GM21381 (cell line): ENCODE measurements at regions not wholly inside any gene's neighbourhood (a gene's known extent, or its start where the extent isn't known, plus 50 kb on each side); places are given as distances from the start of the nearest gene placed in this dataset.
"Not testable (repeated sequence)": the region's sequence is repeated elsewhere in the genome, so short reads cannot be mapped to it uniquely, and the experiment has no call there.

Source experiments
- ATAC-seq: cut with Tn5 transposase; IDR thresholded peaks from one replicate; pipeline ENCODE4 v1.9.1; 2021; ENCODE audit warnings: mild to moderate bottlenecking, moderate library complexity; ENCODE audit not compliant: unreplicated experiment

DNA sequence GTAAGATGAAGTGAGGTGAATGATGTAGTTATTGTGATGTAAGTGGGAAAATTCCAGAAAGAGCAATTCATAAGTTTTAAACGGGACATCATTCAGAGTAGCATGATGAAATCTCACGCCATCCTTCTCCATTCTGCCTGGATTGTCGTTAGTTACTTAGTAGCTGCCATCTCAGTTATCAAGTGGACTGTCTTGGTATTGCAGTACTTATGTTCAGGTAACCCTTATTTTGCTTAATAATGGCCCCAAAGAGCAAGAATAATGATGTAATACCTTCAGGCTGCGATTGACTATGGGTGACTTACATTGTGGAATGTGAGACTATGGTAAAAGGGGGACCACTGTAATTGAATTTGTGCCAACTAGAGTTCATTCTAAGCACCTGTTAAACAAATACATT is 234.1 kb upstream of the TOM1L1 start:
- no peak for ATAC-seq

DNA sequence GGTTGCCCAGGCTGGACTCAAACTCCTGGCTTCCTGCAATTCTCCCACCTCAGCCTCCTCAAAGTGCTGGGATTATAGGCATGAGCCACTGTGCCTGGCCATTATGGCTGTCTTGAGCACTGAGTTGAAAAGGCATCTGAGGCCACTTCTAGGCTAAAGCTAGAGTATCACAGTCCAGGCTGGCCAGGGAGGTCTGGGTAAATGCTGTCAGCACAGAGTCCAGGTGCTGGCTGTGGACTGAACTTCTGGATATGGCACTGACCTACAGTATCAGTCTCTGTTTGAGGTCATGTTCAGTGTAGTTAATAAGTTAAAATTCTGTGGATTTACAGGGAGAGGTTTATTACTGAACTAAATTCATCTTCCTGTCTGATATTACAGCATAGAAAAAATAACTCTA is 222.5 kb upstream of the TOM1L1 start:
- no peak for ATAC-seq

DNA sequence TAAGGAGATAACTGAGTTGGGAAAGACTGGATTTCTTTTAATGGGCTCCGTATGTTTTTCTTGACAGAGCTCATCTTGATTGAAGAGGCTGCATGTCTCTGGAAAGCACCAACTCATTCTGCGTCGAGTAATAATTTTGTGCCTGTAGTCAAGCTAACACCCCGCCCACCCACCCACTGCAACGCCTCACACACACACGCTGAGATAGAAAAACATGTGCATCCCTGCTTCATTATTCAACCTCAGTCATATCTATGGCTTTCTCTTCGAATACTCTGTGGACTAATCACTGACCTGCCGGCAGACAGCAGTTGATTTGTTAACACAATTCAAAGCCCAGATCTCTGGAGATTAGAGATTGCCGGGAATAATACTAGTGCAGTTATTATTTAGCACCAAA is 220.2 kb upstream of the TOM1L1 start:
- no peak for ATAC-seq

DNA sequence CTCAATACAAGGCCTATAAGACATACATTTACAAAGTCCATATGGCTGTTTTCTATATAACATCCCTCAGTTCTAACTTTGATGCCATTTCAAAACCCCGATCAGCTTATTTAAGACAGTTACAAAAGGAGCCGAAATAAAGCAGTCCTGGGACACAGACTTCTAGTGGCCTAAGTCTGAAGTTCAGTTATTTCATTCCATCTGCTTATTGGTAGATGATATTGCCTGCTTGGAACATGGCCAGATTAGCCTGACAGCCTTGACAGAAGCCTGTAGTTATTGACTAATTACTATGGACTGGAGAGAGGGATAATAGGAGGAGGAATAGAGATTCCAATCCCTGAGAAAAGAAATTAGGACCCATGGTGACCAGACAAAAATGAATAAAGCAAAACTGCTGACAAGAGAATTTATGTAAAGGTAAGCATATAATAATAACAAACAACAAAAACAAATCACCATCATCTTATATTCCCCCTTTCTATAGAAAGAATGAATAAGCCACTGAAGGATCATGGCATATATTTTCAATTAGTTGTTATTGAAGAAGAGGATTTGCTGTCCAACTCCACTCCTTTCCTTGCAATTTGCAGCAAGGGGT is 206.3 kb upstream of the TOM1L1 start:
- ATAC-seq, result no peak

DNA sequence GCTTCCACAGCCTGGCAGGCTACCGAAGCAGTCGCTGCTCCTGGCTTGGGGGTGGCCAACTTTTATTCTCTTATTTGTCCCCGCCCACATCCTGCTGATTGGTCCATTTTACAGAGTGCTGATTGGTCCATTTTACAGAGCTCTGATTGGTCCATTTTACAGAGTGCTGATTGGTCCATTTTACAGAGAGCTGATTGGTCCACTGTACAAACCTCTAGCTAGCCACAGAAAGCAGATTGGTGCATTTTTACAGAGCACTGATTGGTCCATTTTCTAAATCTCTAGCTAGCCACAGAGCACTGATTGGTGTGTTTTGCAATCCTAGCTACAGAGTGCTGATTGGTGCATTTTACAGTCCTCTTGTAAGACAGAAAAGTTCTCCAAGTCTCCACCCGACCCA is 187.9 kb upstream of the TOM1L1 start:
- not testable (repeated sequence) for ATAC-seq

DNA sequence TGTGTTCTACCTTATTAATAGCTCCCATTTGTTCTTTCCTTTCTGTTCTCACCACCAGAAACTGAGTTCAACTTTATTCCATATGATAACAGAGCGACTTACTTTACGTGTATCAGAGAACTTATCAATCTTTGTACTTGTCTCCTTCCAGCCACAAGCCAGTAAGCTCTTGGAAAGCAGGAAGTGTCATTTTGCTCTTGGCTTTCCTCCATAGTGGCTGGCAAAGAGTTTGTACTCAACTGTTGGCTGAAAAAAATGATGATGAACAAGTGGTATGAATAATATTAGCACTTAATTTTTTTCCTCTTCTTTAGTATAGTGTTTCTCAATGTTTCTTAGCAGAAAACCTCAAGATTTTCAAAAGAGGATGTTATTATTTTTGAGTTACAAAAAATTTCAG is 182.4 kb upstream of the TOM1L1 start:
- ATAC-seq, result no peak

DNA sequence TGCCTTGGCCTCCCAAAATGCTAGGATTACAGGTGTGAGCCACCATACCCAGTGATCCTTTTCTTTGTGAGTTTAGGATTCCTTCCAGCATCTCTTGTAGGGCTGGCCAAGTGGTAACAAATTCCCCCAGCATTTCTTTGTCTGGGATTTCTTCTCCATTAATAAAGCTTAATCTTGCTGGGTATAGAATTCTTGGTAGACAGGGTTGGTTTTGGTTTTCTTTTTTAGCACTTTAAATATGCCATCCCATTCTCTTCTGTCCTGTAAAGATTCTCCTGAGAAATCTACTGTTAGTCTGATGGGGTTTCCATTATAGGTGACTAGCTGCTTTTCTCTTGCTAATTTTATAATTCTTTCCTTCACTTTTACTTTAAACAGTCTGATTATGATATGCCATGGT is 173.0 kb upstream of the TOM1L1 start:
- no peak for ATAC-seq

DNA sequence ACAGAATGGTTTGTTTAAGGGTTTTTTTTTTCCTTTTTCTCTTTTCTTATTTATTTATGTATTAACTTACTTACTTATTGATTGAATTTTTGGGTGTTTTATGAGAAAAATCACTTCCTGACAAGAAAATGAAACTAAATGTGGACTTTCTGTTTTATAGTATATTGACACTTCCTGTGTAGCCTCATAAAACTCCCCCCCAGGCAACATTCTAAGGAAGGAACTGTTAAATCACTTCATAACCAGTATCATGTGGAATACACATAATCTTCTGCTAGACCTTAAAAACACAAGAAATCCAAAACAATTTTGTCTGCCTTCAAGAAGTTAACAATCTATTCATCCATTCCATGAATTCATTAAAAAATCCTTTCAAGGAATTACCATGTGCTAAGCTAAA is 164.1 kb upstream of the TOM1L1 start:
- no peak for ATAC-seq

DNA sequence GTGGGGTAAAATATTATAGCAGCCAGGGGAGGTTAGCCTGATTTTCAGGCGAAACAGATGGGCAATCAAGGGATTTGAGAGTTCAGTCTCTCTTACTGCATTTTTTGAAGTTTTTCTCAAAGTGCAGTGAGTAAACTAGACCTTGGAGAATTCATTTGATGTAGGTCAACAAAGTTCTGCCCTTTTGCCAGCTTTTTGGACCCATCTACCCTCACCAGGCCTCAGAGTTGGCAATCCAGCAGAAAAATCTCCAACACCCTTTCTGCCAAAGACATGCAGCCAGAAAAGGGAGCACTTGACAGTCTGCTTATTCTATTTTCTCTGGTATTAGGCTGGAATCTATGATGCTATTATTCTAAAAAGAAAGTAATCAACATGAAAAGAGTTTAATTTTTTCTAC is 162.2 kb upstream of the TOM1L1 start:
- no peak for ATAC-seq

DNA sequence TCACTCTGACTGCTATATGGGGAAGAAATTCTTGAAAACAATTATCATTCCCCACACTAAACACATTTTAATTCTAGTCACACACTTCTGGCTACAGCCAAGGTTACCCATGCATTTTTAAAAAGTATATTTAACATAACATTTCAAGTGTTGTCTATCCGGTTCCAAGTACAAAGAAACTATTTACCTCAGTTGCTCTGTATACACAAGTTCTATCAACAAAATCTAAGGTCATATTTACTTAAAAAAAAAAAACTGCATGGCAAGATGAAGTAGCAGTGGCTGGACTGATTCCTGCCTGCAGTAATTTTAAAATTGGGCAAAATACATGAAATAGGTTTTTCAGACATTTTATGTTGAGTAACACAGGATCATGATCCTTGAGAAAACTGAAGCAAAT is 155.9 kb upstream of the TOM1L1 start:
- ATAC-seq, result no peak

DNA sequence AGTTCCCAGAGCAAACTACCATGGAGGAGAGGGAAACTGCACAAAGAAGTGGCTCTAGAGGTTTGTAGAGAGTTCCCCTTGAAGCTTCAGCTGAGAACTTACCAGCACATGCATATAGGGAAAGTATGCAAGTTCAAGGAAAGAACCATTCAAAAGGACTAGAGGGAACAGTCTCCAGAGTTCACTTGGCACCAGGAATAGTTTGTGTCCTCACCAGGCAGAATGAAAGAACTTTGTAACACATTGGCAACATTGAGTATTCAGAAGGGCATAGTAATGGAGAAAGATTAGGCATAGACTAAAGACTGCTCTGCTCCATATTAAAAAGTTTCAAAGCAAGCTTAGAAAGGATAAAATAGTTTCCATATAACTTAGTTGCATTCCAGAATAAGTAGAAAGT is 155.4 kb upstream of the TOM1L1 start:
- no peak for ATAC-seq

DNA sequence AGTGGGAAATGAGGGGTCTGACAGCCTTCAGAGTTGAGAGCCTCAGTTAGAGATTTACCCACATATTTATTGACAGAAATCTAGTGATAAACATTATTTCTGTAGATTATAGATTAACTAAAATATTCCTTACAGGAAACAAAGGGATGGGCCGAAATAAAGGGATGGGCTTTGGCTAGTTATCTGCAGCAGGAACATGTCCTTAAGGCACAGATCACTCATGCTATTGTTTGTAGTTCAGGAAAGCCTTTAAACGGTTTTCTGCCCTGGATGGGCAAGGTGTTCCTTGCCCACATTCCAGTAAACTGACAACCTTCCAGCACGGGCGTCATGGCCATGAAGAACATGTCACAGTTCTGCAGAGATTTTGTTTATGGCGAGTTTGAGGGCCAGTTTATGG is 154.8 kb upstream of the TOM1L1 start:
- no peak for ATAC-seq

DNA sequence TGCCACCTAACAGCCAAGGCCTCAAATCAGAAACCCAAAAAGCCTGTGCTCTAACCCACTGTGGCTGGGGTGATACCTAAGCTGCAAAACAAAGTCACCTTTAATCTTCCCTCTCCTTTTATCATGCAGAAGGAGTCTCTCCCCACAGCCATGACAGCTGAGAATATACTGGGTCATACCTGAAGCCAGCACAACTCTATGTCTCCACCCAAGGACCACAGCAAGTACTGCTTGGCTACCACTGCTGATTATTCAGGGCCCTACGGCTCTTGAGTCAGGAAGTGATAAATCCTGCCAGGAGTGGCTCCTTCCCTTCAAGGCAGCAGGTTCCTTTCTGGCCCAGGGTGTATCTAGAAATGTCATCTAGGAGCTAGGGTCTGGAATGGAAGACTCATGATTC is 151.5 kb upstream of the TOM1L1 start:
- no peak for ATAC-seq

DNA sequence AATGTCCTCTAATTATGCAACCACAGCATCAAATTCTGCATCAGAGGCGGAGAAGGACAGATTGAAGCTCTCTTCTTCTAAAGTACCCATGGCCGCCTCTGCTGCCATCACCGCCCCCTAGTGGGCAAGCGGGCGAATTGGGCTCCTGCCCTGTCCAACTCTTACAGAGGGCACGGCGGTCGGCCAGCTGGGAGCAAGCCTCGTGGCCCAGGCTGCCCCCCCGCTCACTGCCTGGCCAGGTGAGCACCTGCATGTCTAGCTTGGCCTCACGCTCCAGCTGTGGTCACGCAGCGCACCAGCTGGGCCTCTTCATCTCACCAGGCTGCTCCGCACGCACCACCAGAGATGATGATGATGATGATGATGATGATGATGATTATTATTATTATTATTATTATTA is 146.1 kb upstream of the TOM1L1 start:
- ATAC-seq, result no peak

DNA sequence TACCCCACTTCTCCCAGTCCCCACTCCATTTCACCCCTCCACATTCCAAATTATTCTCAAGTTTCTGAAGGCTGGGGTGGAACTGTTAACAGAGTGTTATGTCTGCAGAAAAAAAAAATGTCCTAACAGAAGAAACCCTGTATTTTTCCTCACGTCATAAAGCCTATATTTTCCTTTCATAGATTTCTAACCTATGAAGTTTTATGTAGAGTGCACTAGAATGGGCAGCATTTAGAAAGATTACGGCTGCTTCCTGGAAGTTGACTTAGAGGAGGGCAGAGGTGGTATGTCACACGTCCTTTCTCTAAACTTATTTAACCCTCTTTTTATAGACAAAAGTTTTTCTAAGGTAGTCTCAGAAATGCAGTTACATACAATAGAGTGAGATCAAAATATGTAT is 139.8 kb upstream of the TOM1L1 start:
- no peak for ATAC-seq

DNA sequence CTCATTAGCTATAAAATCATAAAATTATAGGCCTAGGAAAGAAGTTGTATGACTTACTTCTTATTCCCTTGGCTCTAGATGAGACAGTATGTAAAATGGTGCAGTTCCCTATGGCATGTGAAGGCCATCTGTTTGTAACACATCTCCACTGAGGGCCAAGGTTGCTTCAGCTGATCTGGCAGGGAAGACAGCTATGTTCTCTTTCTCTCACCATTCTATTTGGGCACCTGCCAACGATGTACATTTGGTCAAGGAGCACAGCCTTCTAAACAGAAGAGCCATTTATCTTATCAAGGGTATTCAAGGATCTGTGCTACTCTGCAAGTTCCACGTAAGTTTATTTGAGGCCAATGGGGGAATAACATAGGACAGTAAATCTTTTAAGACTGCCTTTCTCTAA is 129.8 kb upstream of the TOM1L1 start:
- no peak for ATAC-seq

DNA sequence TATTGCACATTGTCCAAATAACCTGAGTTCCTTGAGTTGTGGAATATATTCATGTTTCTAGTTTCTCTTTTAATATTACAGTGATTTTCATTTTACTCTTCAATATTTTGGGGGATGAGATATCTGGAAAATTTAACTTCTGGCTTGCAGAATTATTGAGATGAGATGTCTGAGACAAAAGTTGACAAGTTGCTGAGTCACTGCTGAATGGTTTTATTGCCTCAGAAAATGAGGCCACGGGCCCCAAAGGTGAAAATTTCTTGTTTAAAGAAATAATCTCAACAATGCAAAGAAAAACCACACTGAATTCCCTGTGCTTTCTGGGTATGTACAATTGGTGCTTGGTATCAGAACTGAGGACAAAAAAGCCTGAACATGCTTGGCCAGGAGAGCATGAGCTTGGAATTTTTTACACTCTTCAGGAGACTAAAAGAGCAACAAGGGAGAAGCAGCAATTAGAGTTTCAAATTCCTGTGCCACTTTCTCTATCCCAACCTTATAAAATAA is 129.2 kb upstream of the TOM1L1 start:
- ATAC-seq, result no peak

DNA sequence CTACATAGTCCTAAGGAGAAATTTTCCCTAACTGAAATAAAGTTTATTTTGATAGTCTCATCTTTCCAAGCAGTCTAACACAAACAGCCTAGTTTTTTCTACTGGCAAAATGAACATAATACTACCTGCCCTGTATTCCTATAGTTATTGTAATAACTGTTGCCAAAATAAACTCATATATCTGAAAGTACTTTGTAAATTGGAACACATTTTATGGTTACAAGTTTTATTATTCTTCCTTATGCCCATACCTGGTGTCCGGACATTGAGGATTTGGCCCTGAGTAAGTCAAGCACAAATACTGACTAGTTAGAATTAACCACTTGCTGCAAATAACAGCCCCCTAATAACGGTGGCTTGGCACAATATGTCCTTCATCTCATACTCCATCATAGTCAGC is 120.4 kb upstream of the TOM1L1 start:
- no peak for ATAC-seq

DNA sequence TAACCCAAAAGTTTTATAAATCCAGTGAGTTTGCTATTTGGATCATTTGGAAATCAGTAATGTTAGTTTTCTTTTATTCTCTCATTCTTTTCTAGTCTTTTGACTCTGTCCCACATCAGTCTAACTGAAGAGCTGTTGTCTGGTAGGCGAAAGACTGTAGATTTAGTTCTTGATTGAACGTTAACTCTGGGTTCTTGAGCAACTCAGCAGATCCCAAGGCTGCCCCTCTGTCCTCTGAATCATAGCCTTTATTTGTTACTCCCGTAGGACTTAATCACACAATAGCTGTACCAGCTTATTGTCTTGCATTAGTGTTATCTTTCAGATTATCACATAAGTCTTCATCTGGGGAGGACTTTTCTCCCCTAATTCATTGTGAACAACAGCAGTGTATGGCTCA is 119.3 kb upstream of the TOM1L1 start:
- ATAC-seq, result no peak

DNA sequence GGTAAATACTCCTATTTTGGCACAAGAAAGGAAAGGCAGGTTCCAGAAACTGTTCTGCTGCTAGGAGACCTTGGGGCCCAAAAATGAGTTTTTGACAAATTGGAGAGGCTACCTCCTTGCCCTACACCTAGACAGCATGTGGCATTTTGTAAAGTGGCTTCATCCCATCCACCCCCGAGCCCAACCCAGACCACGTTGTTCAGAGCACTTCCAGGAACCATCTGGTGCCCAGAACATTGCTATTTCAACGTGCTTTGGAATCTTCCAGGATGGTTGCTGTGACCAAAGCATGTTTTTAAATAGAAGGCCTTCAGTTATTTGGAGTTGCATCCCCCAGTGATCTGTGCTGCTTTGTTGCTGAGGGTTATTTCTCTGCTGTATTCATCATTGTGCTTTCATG is 116.3 kb upstream of the TOM1L1 start:
- ATAC-seq, result no peak

DNA sequence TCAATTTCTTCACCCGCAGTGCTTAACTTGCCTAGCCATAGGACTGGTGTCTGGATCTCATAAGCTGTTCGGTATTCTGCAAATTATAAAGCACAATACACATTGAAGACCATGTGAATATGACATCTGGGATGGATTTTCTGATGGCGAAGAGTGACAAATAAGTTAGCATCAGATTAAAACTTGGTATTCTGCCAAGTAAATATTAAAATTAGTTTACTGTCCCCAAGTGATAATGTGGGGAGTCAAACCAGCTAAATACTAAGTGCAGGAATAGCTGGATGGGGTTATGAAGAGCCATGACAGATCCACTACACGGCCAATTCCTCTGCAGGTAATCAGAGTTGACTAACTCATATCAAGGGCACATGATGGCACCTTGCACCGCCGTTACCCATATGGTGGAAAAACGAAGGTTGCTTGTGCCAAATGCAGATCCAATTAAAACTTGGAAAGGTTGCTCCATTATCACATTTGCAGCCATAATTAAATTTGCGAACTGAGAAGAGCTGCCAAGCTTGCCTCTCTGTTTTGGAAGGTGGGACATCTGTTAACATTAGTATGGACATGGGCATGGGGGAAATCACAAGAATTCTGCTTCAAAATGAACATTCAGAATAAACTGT is 114.9 kb upstream of the TOM1L1 start:
- no peak for ATAC-seq

DNA sequence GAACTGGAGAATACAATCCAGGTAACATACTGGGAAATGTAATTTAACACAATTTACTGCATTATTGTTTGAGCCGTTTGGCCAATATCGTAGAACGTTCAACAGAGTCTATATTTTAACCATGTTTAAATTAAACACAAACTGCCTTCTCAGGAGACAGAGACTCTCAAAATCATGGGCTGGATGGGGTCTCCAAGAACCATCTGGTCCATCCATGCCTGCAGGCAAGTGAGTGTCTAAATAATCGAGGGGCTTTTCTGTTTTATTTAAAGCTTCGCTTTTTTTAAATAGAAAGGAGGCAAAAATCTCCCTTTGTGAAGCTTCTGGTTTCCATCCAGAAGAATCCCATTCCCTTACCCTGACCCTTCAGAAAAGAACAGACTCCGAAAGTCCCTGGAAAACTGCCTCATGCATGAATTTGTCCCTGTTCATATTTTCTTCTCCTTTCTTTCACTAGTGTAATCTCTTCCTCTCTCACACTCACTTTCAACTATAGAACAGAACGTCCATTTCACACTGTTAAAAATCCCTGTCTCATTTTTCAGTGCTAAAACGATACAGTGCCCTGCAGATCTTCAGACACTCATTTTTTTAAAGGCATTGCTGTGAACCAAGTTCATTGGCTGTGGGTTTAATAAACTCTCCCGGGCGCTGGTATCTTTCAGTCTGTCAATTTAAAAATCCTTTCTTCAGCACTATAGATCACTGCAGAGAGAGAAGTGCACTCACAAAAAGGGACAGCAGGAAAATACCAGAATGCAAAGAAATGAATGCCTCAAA is 111.4 kb upstream of the TOM1L1 start:
- no peak for ATAC-seq
